HCT116 (cell line): ENCODE measurements at regions not wholly inside any gene's neighbourhood (a gene's known extent, or its start where the extent isn't known, plus 50 kb on each side); places are given as distances from the start of the nearest gene placed in this dataset.

Experiments
- ATAC-seq: fragments of 200-7000 bp; cut with Tn5 transposase; 2 replicates; pipeline ENCODE4 v1.9.1; 2020; ENCODE audit warnings: mild to moderate bottlenecking, moderate library complexity
- BruUV-seq: library from RNA; stranded (reverse); fragments of 400-500 nt; replicated peaks from 2 replicates; lab custom pipeline; 2021; lab: Mats Ljungman, UMichigan
- CTCF ChIA-PET: fragments of 300-600 bp; sonication (Branson Sonifier 250); formaldehyde crosslinking; loops from one replicate; lab custom pipeline; 2021; ENCODE audit warnings: antibody characterized with exemption; lab: Charles Lee
- POLR2A ChIA-PET: fragments of 300-600, 350-600 bp; sonication (Branson Sonifier 250); formaldehyde crosslinking; loops from one replicate; lab custom pipeline; 2021; ENCODE audit warnings: antibody characterized with exemption; lab: Charles Lee
- RAD21 ChIA-PET, 2 experiments: fragments of 300-600 bp; sonication (Branson Sonifier 250); formaldehyde crosslinking; loops; one replicate each; lab custom pipeline; 2023; ENCODE audit warnings: low total read pairs in 2 of 2; ENCODE audit not compliant: uncharacterized antibody in 2 of 2, unreplicated experiment in 2 of 2, low non-redundant PET in 1 of 2; lab: Charles Lee
- DNase-seq: peaks from one replicate; pipeline ENCODE4 v3.0.0-alpha.2; 2010; ENCODE audit warnings: low read depth, low spot score
- H2AFZ ChIP-seq: fragments of 200-600 bp; shearing (Covaris generic), sonication (generic); 2 replicates; pipeline ENCODE4 v1.6.1; 2017; ENCODE audit warnings: low read depth, mixed run types, mixed read lengths, antibody characterized with exemption, low read length; ENCODE audit not compliant: poor library complexity, severe bottlenecking
- H3K27ac ChIP-seq: 2 replicates; pipeline ENCODE4 v1.5.1; 2012; ENCODE audit warnings: low read depth, low read length
- H3K27me3 ChIP-seq: fragments of 200-600 bp; sonication (generic); 2 replicates; pipeline ENCODE4 v1.6.1; 2016; ENCODE audit warnings: mixed run types, low read length, mixed read lengths; ENCODE audit not compliant: insufficient read depth
- H3K36me3 ChIP-seq, 2 experiments: fragments of 200-500 bp in 1 of 2; fragments of 200-600 bp in 1 of 2; sonication (Bioruptor generic) in 1 of 2; sonication (generic) in 1 of 2; 2 replicates each; pipeline versions ENCODE4 v1.5.1 to v1.6.1; 2014 to 2016; ENCODE audit warnings: low read length in 2 of 2, inconsistent platforms in 1 of 2, mixed read lengths in 1 of 2, mixed run types in 1 of 2; ENCODE audit not compliant: insufficient read depth in 2 of 2, control insufficient read depth in 1 of 2
- H3K4me1 ChIP-seq, 2 experiments: fragments of 200-600 bp in 1 of 2; sonication (generic) in 1 of 2; 2 replicates each; pipeline versions ENCODE4 v1.5.1 to v1.6.1; 2012 to 2017; ENCODE audit warnings: low read length in 2 of 2, inconsistent platforms in 1 of 2, mild to moderate bottlenecking in 1 of 2, mixed read lengths in 1 of 2, mixed run types in 1 of 2, moderate library complexity in 1 of 2; ENCODE audit not compliant: insufficient read depth in 2 of 2, control insufficient read depth in 1 of 2
- H3K4me2 ChIP-seq: fragments of 200-600 bp; sonication (generic); 2 replicates; pipeline ENCODE4 v1.6.1; 2017; ENCODE audit warnings: mixed run types, low read length, mixed read lengths
- H3K4me3 ChIP-seq, 2 experiments: fragments of 200-600 bp in 1 of 2; sonication (generic) in 1 of 2; replicated peaks in 1 of 2; 2 replicates each; pipeline ENCODE4 v1.5.1; 2011 to 2016; ENCODE audit warnings: low read length in 2 of 2, control low read depth in 1 of 2, low read depth in 1 of 2, mild to moderate bottlenecking in 1 of 2, mixed read lengths in 1 of 2, mixed run types in 1 of 2
- H3K79me2 ChIP-seq: fragments of 200-600 bp; sonication (generic); 2 replicates; pipeline ENCODE4 v1.6.1; 2017; ENCODE audit warnings: mild to moderate bottlenecking, mixed run types, low read length, moderate library complexity, mixed read lengths; ENCODE audit not compliant: insufficient read depth
- H3K9ac ChIP-seq: fragments of 200-600 bp; sonication (generic); 2 replicates; pipeline ENCODE4 v1.6.1; 2016; ENCODE audit warnings: low read length, mixed read lengths
- H3K9me2 ChIP-seq: fragments of 200-600 bp; sonication (generic), shearing (Covaris generic); 2 replicates; pipeline ENCODE4 v1.6.1; 2017; ENCODE audit warnings: mixed run types, mild to moderate bottlenecking, moderate library complexity; ENCODE audit not compliant: insufficient read depth
- H3K9me3 ChIP-seq, 2 experiments: fragments of 200-500 bp in 1 of 2; fragments of 200-600 bp in 1 of 2; sonication (Bioruptor generic) in 1 of 2; sonication (generic) in 1 of 2; 2 replicates each; pipeline ENCODE4 v1.6.1; 2014 to 2017; ENCODE audit warnings: low read length in 2 of 2, mixed read lengths in 2 of 2, inconsistent platforms in 1 of 2, low read depth in 1 of 2, mild to moderate bottlenecking in 1 of 2, mixed run types in 1 of 2, moderate library complexity in 1 of 2; ENCODE audit not compliant: control insufficient read depth in 1 of 2, insufficient read depth in 1 of 2
- H4K20me1 ChIP-seq: fragments of 200-600 bp; sonication (generic), shearing (Covaris generic); 2 replicates; pipeline ENCODE4 v1.6.1; 2017; ENCODE audit warnings: mixed run types, mild to moderate bottlenecking, moderate library complexity; ENCODE audit not compliant: insufficient read depth
- CBX3 ChIP-seq: IDR thresholded peaks from 2 replicates; pipeline ENCODE4 v1.6.1; 2012; ENCODE audit warnings: low read depth
- CEBPB ChIP-seq: IDR thresholded peaks from 2 replicates; pipeline ENCODE4 v1.6.1; 2012; ENCODE audit warnings: low read depth
- EGR1 ChIP-seq: IDR thresholded peaks from 2 replicates; pipeline ENCODE4 v1.6.1; 2012; ENCODE audit warnings: low read depth
- ELF1 ChIP-seq: IDR thresholded peaks from 2 replicates; pipeline ENCODE4 v1.6.1; 2012; ENCODE audit warnings: low read depth, borderline replicate concordance
- FOSL1 ChIP-seq: IDR thresholded peaks from 2 replicates; pipeline ENCODE4 v1.6.1; 2012; ENCODE audit warnings: low read depth
- POLR2A ChIP-seq: IDR thresholded peaks from 2 replicates; pipeline ENCODE4 v1.7.0; 2011; ENCODE audit warnings: borderline replicate concordance; ENCODE audit not compliant: insufficient read depth, insufficient read length; ENCODE audit errors: extremely low read depth
- RAD21 ChIP-seq: IDR thresholded peaks from 2 replicates; pipeline ENCODE4 v1.6.1; 2012; ENCODE audit warnings: low read depth, mild to moderate bottlenecking
- SP1 ChIP-seq: IDR thresholded peaks from 2 replicates; pipeline ENCODE4 v1.6.1; 2012; ENCODE audit warnings: low read depth
- TCF7L2 ChIP-seq: IDR thresholded peaks from 2 replicates; pipeline ENCODE4 v1.7.0; 2011; ENCODE audit warnings: borderline replicate concordance, inconsistent platforms; ENCODE audit not compliant: insufficient read depth, insufficient read length; ENCODE audit errors: extremely low read depth
- ZBTB33 ChIP-seq: IDR thresholded peaks from 2 replicates; pipeline ENCODE4 v1.6.1; 2011; ENCODE audit warnings: mild to moderate bottlenecking, low read length, moderate library complexity; ENCODE audit not compliant: insufficient replicate concordance; ENCODE audit errors: extremely low read depth
- ZFX ChIP-seq: fragments of 450-650 bp; IDR thresholded peaks from 2 replicates; pipeline ENCODE4 v1.6.1; 2017
- ZNF274 ChIP-seq: fragments of 200-500 bp; sonication (Bioruptor generic); IDR thresholded peaks from 2 replicates; pipeline ENCODE4 v1.6.1; 2014; ENCODE audit warnings: mild to moderate bottlenecking, low read depth, low read length, inconsistent platforms
- intact Hi-C: fragments of 100-400 bp; cut with micrococcal nuclease; formaldehyde crosslinking; loops from 2 replicates; pipeline ENCODE4 v1.10.0; 2022
- TF ChIP-seq, protein P1 (sequence below): IDR thresholded peaks from 2 replicates; pipeline ENCODE4 v1.6.1; 2012

- Histone ChIP-seq H3K4me1 (no peaks in the 10 kb centered on the region), H3K4me3 (no peak overlapping the region), H3K4me2 (no peak overlapping the region), H4K20me1 (no peaks in the 10 kb centered on the region), H3K9me2 (no peaks in the 10 kb centered on the region), H3K27me3 (no peaks in the 10 kb centered on the region), H3K36me3 (no peaks in the 10 kb centered on the region), H3K9me3 (no peaks in the 10 kb centered on the region), H3K79me2 (no peaks in the 10 kb centered on the region), H3K27ac (no peak overlapping the region), H3K9ac (no peak overlapping the region), H2AFZ (no peak overlapping the region)
- BruUV-seq: no TSS peak
- DNase-seq: no peak
- POLR2A ChIA-PET: no interaction called here
- TF ChIP-seq ZFX (no peak), SP1 (no peak), TCF7L2 (no peak), RAD21 (no peak), EGR1 (no peak), ZBTB33 (no peak), CBX3 (no peak), ZNF274 (no peak), FOSL1 (no peak), POLR2A (no peak), CEBPB (no peak), ELF1 (no peak)
- TF ChIP-seq, protein P1, sequence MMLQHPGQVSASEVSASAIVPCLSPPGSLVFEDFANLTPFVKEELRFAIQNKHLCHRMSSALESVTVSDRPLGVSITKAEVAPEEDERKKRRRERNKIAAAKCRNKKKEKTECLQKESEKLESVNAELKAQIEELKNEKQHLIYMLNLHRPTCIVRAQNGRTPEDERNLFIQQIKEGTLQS: no peak
- intact Hi-C loops: no loop called here
- CTCF ChIA-PET: no interaction called here
- RAD21 ChIA-PET: no interaction called here
- ATAC-seq: no peak
Measured at GRCh38 chr6:121651420-121651819, 216.0 kb downstream of the GJA1 start.
